Stimulated activated CD4-positive, alpha-beta T cell treated with anti-CD3 and anti-CD28 coated beads, Interleukin-2, amount 100 ng/mL, for 4 hours (primary cell): ENCODE measurements at regions not wholly inside any gene's neighbourhood (a gene's known extent, or its start where the extent isn't known, plus 50 kb on each side); places are given as distances from the start of the nearest gene placed in this dataset.

Experiments used
- DNase-seq: peaks from one replicate; pipeline ENCODE4 v3.0.0-alpha.2; 2020; ENCODE audit warnings: low read depth

- DNase-seq: no peak
These were observed 375.8 kb downstream of the GATA3 start for GRCh38 chr10:8430321-8430720.

- DNase-seq: no peak
These were observed 377.0 kb downstream of the GATA3 start for GRCh38 chr10:8431511-8431910.

GRCh38 chr10:8435186-8436055 lies 380.9 kb downstream of the GATA3 start:
- DNase-seq: no peak

GRCh38 chr10:8437896-8438295 lies 383.4 kb downstream of the GATA3 start:
- DNase-seq: no peak

GRCh38 chr10:8438603-8439002 lies 384.1 kb downstream of the GATA3 start:
- no peak for DNase-seq

- no peak for DNase-seq
These were observed 384.6 kb downstream of the GATA3 start for GRCh38 chr10:8439040-8439439.

GRCh38 chr10:8444630-8445029 lies 390.1 kb downstream of the GATA3 start:
- peak; percentile 12 for DNase-seq

GRCh38 chr10:8445353-8445752 lies 390.9 kb downstream of the GATA3 start:
- DNase-seq: no peak

GRCh38 chr10:8449909-8450308 lies 395.4 kb downstream of the GATA3 start:
- no peak for DNase-seq

GRCh38 chr10:8453587-8453986 lies 399.1 kb downstream of the GATA3 start:
- no peak for DNase-seq

GRCh38 chr10:8454357-8454756 lies 399.9 kb downstream of the GATA3 start:
- no peak for DNase-seq

GRCh38 chr10:8455181-8455580 lies 400.7 kb downstream of the GATA3 start:
- no peak for DNase-seq

GRCh38 chr10:8456386-8456785 lies 401.9 kb downstream of the GATA3 start:
- no peak for DNase-seq

GRCh38 chr10:8460626-8461025 lies 406.1 kb downstream of the GATA3 start:
- no peak for DNase-seq

- no peak for DNase-seq
These were observed 408.1 kb downstream of the GATA3 start for GRCh38 chr10:8462565-8462964.

GRCh38 chr10:8463853-8464252 lies 409.4 kb downstream of the GATA3 start:
- DNase-seq: no peak

GRCh38 chr10:8468477-8468876 lies 414.0 kb downstream of the GATA3 start:
- no peak for DNase-seq

- peak; percentile 6 for DNase-seq
These were observed 418.7 kb downstream of the GATA3 start for GRCh38 chr10:8473205-8473604.

- DNase-seq: no peak
These were observed 422.8 kb downstream of the GATA3 start for GRCh38 chr10:8477300-8477699.

- no peak for DNase-seq
These were observed 427.4 kb downstream of the GATA3 start for GRCh38 chr10:8481718-8482504.

- DNase-seq: no peak
These were observed 430.5 kb downstream of the GATA3 start for GRCh38 chr10:8485032-8485431.

- DNase-seq: no peak
These were observed 432.9 kb downstream of the GATA3 start for GRCh38 chr10:8487346-8487745.

- no peak for DNase-seq
These were observed 434.7 kb downstream of the GATA3 start for GRCh38 chr10:8489232-8489631.
